K562 (cell line): ENCODE measurements at regions not wholly inside any gene's neighbourhood (a gene's known extent, or its start where the extent isn't known, plus 50 kb on each side); places are given as distances from the start of the nearest gene placed in this dataset.

Experiments used
- CBFB ChIP-seq: sonication (generic); formaldehyde crosslinking; IDR thresholded peaks from 2 replicates; pipeline ENCODE4 v1.4.0; 2020; ENCODE audit warnings: mild to moderate bottlenecking, missing genetic modification reagents
- CBX8 ChIP-seq: fragments of 200-600 bp; sonication (generic); IDR thresholded peaks from 2 replicates; pipeline ENCODE4 v1.6.1; 2012; ENCODE audit warnings: borderline replicate concordance, mixed run types, low read depth, mild to moderate bottlenecking, moderate library complexity, mixed read lengths, low read length, control low read depth, inconsistent platforms; ENCODE audit not compliant: poor library complexity, severe bottlenecking; ENCODE audit errors: extremely low read depth
- JUND ChIP-seq, 2 experiments: IDR thresholded peaks; 2 replicates in 1 of 2; 3 replicates in 1 of 2; pipeline ENCODE4 v1.6.1; 2011; ENCODE audit warnings: borderline replicate concordance in 2 of 2, low read depth in 2 of 2, low read length in 2 of 2, improper control_type of control experiment in 1 of 2, missing biosample characterization in 1 of 2, missing genetic modification characterization in 1 of 2, missing genetic modification reagents in 1 of 2
- YY1 ChIP-seq, 3 experiments: IDR thresholded peaks; 2 replicates each; pipeline ENCODE4 v1.6.1; 2011; ENCODE audit warnings: low read length in 2 of 3, mild to moderate bottlenecking in 2 of 3, moderate library complexity in 2 of 3, borderline replicate concordance in 1 of 3, control low read depth in 1 of 3, low read depth in 1 of 3; ENCODE audit not compliant: insufficient read depth in 3 of 3, insufficient replicate concordance in 2 of 3, control insufficient read depth in 1 of 3, insufficient read length in 1 of 3; ENCODE audit errors: extremely low read depth in 1 of 3
- ZNF263 ChIP-seq: sonication (generic); formaldehyde crosslinking; IDR thresholded peaks from 2 replicates; pipeline ENCODE4 v1.8.0; 2022; ENCODE audit warnings: mild to moderate bottlenecking, missing genetic modification reagents, borderline replicate concordance
- TF ChIP-seq, protein P1 (sequence below): fragments of 450-650 bp; IDR thresholded peaks from 2 replicates; pipeline ENCODE4 v1.6.1; 2016; ENCODE audit warnings: borderline replicate concordance
- TF ChIP-seq, protein P2 (sequence below): sonication (generic); IDR thresholded peaks from 2 replicates; pipeline ENCODE4 v1.6.1; 2016
- TF ChIP-seq, protein P3 (sequence below): fragments of 250-450 bp; sonication (Bioruptor Pico); IDR thresholded peaks from 2 replicates; pipeline ENCODE4 v1.8.0; 2022; ENCODE audit warnings: moderate library complexity, mild to moderate bottlenecking, inconsistent platforms

DNA sequence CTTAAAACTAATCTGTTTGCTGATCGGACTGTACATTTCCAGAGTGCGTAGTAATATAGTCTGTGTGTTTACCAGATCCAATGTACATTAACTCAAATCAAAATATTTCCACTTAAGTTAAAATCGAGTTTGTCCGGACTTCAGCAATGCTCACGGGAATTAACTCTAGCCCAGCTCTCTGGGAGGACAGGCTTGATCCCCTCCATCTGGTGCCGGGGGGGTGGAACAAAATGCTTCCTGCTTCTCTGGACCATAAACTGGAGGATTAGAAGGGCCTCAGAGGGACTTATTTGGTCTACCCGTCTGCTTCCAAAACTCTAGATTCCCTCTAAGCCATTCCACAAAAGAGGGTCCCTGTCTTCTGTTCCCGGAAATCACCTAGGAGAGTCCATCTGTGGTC is 511.2 kb downstream of the BUD13 start:
- TF ChIP-seq, protein P1, sequence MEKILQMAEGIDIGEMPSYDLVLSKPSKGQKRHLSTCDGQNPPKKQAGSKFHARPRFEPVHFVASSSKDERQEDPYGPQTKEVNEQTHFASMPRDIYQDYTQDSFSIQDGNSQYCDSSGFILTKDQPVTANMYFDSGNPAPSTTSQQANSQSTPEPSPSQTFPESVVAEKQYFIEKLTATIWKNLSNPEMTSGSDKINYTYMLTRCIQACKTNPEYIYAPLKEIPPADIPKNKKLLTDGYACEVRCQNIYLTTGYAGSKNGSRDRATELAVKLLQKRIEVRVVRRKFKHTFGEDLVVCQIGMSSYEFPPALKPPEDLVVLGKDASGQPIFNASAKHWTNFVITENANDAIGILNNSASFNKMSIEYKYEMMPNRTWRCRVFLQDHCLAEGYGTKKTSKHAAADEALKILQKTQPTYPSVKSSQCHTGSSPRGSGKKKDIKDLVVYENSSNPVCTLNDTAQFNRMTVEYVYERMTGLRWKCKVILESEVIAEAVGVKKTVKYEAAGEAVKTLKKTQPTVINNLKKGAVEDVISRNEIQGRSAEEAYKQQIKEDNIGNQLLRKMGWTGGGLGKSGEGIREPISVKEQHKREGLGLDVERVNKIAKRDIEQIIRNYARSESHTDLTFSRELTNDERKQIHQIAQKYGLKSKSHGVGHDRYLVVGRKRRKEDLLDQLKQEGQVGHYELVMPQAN: no peak
- TF ChIP-seq YY1 (IDR thresholded peaks at IDR 0.05; ENCODE audit: borderline replicate concordance in 1 of 3, control insufficient read depth in 1 of 3, extremely low read depth in 1 of 3, insufficient read depth in 3 of 3, insufficient read length in 1 of 3, insufficient replicate concordance in 2 of 3, low read depth in 1 of 3, low read length in 2 of 3) (no peak), JUND (IDR thresholded peaks at IDR 0.05; ENCODE audit: borderline replicate concordance, low read depth, low read length) (no peak), JUND (tag; IDR thresholded peaks at IDR 0.05; ENCODE audit: borderline replicate concordance, low read depth, low read length) (no peak), CBFB (no peak), CBX8 (no peak), ZNF263 (CRISPR knock-in tag) (no peak)
- TF ChIP-seq, protein P2, sequence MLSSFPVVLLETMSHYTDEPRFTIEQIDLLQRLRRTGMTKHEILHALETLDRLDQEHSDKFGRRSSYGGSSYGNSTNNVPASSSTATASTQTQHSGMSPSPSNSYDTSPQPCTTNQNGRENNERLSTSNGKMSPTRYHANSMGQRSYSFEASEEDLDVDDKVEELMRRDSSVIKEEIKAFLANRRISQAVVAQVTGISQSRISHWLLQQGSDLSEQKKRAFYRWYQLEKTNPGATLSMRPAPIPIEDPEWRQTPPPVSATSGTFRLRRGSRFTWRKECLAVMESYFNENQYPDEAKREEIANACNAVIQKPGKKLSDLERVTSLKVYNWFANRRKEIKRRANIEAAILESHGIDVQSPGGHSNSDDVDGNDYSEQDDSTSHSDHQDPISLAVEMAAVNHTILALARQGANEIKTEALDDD: no peak
- TF ChIP-seq, protein P3, sequence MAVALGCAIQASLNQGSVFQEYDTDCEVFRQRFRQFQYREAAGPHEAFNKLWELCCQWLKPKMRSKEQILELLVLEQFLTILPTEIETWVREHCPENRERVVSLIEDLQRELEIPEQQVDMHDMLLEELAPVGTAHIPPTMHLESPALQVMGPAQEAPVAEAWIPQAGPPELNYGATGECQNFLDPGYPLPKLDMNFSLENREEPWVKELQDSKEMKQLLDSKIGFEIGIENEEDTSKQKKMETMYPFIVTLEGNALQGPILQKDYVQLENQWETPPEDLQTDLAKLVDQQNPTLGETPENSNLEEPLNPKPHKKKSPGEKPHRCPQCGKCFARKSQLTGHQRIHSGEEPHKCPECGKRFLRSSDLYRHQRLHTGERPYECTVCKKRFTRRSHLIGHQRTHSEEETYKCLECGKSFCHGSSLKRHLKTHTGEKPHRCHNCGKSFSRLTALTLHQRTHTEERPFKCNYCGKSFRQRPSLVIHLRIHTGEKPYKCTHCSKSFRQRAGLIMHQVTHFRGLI (CRISPR knock-in tag): no peak
